ENCODE measurements at regions not wholly inside any gene's neighbourhood (a gene's known extent, or its start where the extent isn't known, plus 50 kb on each side); places are given as distances from the start of the nearest gene placed in this dataset.

GRCh38 chr2:122935506-122935905 is 1089.6 kb upstream of the CNTNAP5 start:
- ATAC-seq (no peak), DNase-seq (no peak)
- Histone ChIP-seq H3K4me1 (no peaks in the 10 kb centered on the region), H3K9me3 (no peaks in the 10 kb centered on the region), H3K4me3 (no peak overlapping the region), H3K36me3 (ENCODE audit: insufficient read depth in 1 of 2, low read depth in 1 of 2) (no peaks in the 10 kb centered on the region), H3K27ac (no peak overlapping the region), H3K27me3 (ENCODE audit: insufficient read depth in 3 of 3, low read length in 2 of 3) (no peaks in the 10 kb centered on the region)
- TF ChIP-seq CTCF (IDR thresholded peaks at IDR 0.05) = no peak
- intact Hi-C loops (cut with DNase I) = no loop called here
- WGBS, 3 donors = 50 to 66% (median 61%) methylated on average over 2 of the region's 2 CpGs

GRCh38 chr2:122939796-122940195 is 1085.3 kb upstream of the CNTNAP5 start:
- Histone ChIP-seq H3K4me3 (no peak overlapping the region), H3K27ac (no peak overlapping the region), H3K9me3 (no peaks in the 10 kb centered on the region), H3K4me1 (no peaks in the 10 kb centered on the region), H3K27me3 (ENCODE audit: insufficient read depth in 3 of 3, low read length in 2 of 3) (no peaks in the 10 kb centered on the region), H3K36me3 (ENCODE audit: insufficient read depth in 1 of 2, low read depth in 1 of 2) (no peaks in the 10 kb centered on the region)
- DNase-seq (no peak), ATAC-seq (no peak)
- intact Hi-C loops (cut with DNase I) = no loop called here
- TF ChIP-seq CTCF (IDR thresholded peaks at IDR 0.05) = no peak
- WGBS, 3 donors = 64 to 77% (median 64%) methylated on average over 4 of the region's 4 CpGs

- Histone ChIP-seq H3K36me3 (ENCODE audit: insufficient read depth in 1 of 2, low read depth in 1 of 2) (no peaks in the 10 kb centered on the region), H3K4me1 (no peaks in the 10 kb centered on the region), H3K9me3 (no peaks in the 10 kb centered on the region), H3K4me3 (no peak overlapping the region), H3K27ac (no peak overlapping the region), H3K27me3 (ENCODE audit: insufficient read depth in 3 of 3, low read length in 2 of 3) (no peaks in the 10 kb centered on the region)
- TF ChIP-seq CTCF (IDR thresholded peaks at IDR 0.05) = no peak
- intact Hi-C loops (cut with DNase I) = no loop called here
- ATAC-seq = no peak
- 61 to 84% (median 80%) methylated on average over 2 of the region's 2 CpGs for WGBS, 3 donors
- no peak for DNase-seq
Measured at GRCh38 chr2:122949523-122949922, 1075.6 kb upstream of the CNTNAP5 start.

- ATAC-seq (no peak), DNase-seq (no peak)
- WGBS, 3 donors = 29 to 43% (median 32%) methylated on average over 4 of the region's 4 CpGs
- intact Hi-C loops (cut with DNase I) = no loop called here
- Histone ChIP-seq H3K36me3 (ENCODE audit: insufficient read depth in 1 of 2, low read depth in 1 of 2) (no peaks in the 10 kb centered on the region), H3K4me3 (no peak overlapping the region), H3K27ac (no peak overlapping the region), H3K4me1 (no peaks in the 10 kb centered on the region), H3K27me3 (ENCODE audit: insufficient read depth in 3 of 3, low read length in 2 of 3) (no peaks in the 10 kb centered on the region), H3K9me3 (no peaks in the 10 kb centered on the region)
- TF ChIP-seq CTCF (IDR thresholded peaks at IDR 0.05) = no peak
Measured at GRCh38 chr2:122955776-122956175, 1069.3 kb upstream of the CNTNAP5 start.
